Fibroblast of skin of abdomen (primary cell): ENCODE measurements at regions not wholly inside any gene's neighbourhood (a gene's known extent, or its start where the extent isn't known, plus 50 kb on each side); places are given as distances from the start of the nearest gene placed in this dataset.
A peak's percentile ranks its signal among the peaks of the same experiment; 100 is the strongest.

Experiments used
- DNase-seq: peaks from one replicate; pipeline ENCODE4 v3.0.0-alpha.2; 2013

DNA sequence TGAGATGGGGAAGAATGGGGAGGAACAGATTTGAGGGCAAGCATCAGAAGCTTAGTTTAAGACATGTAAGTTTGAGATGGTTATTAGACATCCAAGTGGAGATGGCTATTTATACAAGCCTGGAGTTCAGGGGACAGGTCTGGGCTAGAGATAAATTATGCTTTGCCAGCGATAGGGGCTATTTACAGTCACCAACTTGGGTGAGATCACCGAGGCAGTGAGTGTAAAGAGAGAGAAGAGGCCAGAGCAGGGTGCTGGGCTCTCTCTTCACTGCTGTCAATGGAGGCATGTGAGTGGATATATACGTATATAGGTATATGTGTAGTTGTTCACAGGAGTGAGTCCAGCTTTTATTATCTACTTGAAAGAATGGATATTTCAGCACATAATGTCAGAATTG lies 81.0 kb downstream of the QPCT start:
- no peak for DNase-seq

DNA sequence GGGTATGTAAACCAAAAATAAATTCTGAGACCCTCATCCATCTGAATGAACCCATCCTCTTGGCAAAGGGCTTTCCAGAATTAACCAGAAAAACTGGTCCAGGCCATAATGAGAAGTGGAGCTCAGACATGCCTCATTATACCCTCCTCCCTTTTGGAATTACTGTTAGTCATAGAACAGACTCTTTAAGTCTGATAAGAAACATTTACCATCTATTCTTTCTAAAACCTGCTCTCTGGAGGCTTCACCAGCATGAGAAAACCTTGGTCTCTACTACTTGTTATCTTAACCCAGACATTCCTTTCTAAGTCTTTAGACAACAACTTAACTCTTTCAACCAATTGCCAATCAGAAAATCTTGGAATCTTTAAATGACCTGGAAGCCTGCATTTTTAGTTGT lies 82.8 kb downstream of the QPCT start:
- no peak for DNase-seq

DNA sequence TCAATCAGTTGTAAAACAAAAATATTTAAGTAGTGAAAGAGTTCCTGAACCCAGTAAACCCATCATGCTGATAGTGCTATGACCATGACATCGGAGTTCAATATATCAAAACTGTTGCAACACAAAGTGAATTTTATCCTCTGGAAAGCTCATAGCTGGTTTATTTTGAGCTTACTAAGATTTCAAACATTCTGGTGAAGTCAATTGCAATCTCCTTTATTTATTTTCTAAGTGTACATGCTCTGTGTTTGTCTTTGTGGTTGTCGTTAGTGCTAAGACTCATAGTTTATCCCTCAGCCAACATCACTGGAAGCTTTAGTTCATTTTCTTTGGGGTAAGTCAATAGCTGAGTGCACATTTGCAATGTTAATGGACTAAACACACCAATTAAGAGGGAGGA lies 91.9 kb downstream of the QPCT start:
- DNase-seq, result no peak

DNA sequence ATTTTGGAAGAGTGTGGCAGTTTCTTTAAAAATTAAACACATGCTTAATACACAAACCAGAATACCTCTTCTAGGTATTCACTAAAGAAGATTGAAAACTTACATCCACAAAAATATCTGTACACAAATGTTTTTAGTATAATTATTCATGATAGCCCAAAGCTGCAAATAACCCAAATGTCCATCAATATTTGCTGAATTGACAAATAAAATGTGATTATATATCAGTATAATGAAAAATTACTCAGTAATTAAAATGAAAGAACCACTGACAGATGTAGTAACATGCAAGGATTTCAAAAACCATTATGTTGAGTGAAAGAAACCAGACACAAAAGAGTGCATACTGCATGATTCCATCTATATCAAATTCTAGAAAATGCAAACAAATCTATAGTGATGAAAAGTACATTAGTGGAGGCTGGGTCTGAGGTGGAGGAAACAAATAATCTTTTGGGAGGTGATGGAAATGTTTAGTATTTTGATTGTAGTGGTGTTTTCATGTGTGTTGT lies 94.8 kb downstream of the QPCT start:
- DNase-seq, result no peak

DNA sequence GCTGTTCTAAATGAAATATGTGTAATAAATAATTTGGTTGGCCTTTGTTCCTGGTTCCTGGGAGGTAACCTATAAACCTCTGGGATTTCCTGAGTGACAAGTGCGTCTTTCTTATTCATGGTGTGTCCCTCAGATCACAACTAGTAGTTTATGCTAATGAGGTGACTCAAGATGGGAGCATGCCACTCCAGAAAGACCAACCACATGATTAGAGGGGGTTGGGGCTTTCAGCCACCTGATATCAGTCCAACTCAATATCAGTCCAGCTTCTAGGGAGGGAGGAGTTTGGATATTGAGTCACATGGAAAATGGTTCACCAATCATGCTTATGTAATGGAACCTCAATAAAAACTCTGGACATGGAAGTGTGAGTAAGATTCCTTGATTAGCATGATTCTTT lies 96.6 kb downstream of the QPCT start:
- no peak for DNase-seq

DNA sequence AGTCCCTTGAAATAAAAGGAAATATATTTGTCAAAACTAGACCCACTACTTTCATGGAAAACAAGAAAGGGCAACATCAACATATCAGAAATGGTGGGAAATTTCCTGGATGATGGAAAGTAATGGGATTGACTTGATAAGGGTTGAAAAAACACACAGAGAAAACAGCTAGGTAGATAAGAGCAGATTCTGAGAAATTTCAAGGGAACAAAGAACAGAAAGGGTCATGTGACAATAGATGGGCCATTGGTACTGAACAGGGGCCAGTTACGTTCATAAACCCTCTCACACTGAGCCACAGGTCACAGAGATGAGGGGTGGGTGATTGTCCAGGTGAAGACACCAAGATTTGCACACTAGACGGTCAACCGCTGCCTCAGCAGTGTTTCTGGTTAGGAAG lies 98.7 kb downstream of the QPCT start:
- no peak for DNase-seq

DNA sequence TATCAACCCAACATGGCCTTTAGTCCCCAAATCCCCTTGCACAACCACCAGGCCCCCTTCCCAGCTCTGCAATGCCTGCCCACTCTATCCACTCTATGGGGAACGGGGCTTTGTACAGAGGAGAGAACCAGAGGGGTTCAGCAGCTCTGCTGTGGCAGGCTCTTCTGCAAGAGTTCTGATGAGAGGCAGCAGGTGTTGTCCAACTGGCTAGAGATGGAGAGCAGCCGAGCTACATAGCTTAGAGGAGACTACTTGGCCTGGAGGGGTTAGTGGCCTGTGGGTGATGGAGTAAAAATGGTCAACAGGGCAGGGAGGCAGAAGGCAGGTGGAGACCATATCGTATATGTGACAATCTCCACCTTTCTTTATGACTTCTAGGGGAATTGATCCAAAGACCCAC lies 103.0 kb downstream of the QPCT start:
- no peak for DNase-seq

DNA sequence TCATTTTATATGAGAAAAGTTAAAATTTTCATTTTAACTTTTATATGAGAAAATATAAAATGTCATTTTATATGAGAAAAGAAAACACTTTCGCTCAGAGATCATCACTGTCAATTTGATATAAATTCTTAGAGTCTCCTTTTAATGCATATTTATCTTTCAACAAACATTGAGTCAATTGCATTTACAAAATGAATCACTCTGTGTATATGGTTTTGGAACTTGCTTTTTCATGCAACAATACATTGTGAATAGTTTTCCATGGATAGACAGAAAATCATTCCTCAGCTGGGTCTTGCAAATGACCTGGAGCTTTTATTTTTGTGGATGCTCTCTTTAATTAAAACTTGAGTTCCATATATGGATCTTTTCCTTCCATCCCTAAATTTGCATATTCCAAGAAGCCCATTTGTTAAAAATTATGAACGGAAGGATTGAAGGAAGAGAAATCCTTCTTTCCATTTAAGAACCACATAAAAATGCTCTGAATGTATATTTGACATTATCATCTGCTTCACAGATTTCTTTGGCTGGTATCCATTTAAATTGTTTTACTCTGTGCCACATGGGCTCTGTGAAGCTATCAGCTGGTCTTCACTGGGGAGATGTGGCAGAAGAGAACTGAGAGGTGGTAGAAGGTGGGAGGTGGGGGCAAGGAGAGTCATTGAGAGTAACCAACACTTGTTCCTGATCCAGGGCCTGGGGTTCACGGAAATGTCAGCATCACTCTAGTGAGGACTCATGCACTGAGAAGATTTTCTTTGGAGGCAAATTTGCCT lies 104.1 kb downstream of the QPCT start:
- no peak for DNase-seq

DNA sequence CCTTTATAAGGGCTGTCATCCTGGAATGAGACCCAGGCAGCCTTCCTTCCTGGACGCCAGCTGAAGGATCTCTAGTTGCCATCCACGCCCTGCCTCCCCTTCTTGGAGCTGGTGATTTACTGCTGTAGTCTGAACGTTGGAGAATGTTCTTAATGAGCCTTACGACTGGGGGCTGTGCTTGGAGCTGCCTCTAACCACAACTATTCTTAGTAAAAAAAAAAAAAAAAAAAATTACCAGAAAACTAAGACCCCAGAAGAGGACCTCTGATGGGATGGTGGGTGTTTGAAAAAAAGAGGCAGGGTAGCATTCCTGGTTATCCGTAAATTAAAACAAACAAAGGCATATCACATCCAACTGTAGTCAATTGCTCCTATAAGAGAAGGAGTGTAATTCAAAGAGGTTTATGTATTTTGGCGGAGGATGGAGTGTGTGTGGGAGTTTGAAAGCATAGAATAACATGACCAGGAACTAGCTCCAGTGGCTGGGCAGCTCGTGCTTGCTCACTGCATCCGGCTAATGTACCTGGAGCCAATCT lies 105.4 kb downstream of the QPCT start:
- peak; percentile 78 for DNase-seq

DNA sequence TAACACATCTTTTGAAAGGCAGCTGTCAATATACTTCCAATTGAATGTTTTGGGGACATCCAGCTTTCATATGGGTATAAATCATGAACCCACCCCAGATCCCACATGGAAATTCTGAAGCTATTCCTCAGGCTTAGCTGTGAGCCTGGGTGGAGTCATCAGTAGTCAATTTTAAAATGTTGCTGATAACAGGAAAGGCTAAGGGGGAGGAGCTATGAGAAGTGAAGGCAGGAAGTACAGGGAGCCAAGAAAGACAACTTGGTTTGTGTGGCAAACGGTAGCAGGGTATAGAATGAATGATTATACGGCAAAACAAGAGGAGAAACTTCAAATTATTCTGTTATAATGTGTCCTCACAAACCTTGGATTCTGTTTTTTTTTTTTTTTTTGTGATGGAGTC lies 108.6 kb downstream of the QPCT start:
- no peak for DNase-seq

DNA sequence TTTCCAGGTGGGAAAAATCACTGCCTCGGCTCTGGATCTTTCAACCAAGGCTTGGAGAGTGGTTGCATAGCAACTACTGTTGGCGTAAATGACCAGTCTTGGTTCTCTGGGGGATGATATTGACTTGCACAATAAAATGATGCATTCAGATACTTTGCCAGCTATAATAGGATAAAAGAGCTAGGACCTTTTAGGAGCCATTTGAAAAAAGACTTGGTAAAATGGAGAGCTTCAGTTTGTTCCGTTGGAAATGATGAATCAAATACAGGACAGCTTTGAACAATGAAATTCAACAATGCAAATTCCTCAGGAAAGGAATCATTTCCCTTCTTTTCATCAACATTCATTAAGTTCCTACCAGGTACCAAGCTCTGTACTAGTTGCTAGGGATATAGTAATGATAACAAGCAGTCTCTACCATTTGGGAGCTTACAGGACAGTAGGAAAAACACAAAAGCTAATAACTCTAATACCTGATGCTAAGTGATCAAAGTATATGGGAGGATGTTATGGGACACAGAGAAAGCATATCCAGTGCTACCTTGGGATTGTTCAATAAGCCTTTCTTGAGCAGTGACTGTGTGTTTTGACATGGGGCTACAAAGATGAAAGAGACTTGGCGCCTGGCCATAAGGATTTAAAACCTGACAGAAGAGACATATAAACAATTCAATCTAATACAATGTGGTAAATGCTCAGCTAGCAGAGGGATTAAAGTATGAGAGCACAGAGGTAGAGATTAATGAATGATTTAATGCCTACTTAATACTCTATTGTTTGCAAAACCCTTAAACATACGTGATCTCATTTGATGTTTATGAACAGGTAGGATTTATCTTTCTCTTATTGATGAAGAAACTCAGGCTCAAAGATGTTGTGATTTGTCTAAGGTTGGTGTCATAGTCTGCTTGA lies 110.7 kb downstream of the QPCT start:
- DNase-seq, result peak; percentile 24

DNA sequence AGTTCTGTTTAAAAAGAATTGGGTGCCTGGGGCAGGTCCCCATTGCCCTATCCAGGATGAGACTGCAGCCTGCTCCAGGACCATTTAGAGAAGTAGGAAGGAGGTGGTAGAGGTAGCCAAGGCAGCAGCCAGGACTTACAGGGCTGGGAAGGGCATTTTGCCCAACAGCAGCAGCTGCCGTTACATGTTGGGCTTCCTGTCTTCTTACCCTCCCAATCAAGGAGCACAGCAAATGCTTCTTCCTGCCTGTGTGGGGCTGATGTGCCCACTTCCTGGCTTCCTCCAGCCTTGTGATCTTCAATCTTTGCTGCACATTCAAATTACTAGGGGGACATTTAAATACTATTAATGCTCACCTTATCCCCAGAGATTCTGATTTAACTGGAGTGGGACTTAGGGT lies 112.0 kb downstream of the QPCT start:
- no peak for DNase-seq

DNA sequence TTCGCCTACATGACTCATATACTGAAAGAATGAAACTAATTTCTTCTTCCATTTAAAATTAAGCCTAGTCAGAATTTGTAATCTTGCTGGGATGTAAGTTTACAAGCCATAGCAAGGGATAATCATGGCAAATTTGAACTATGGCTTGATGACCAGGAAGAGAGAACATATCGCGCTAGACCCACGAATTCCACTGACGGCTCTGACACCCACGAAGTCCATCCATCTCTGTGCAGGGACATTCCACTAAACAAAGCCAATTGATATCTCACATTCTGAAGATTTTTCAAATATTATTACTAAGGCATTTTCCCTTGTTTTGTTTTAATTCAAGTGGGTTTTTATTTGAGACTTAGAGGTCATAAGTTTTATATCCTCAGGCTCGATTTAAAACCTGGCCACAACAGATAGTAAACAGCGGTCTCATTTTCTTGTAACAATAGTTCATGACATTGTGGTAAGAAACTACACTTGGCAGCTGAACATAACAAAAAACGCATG lies 113.0 kb downstream of the QPCT start:
- DNase-seq, result peak; percentile 76

DNA sequence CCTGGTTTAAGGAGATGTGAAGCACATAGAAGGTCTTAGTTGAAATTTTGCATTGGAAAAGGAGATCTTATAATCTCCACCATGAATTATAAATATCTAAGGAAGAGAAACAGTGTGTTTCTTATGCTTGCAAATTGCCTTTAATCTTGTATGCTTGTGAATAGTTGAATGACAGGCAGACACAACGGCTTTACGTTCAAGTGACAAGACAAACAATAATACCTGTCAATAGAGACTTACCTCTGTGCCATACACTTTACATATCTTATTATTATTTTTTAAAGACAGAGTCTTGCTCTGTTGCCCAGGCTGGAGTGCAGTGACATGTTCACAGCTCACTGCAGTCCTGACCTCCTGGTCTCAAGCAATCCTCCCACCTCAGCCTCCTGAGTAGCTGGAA lies 113.7 kb downstream of the QPCT start:
- no peak for DNase-seq

DNA sequence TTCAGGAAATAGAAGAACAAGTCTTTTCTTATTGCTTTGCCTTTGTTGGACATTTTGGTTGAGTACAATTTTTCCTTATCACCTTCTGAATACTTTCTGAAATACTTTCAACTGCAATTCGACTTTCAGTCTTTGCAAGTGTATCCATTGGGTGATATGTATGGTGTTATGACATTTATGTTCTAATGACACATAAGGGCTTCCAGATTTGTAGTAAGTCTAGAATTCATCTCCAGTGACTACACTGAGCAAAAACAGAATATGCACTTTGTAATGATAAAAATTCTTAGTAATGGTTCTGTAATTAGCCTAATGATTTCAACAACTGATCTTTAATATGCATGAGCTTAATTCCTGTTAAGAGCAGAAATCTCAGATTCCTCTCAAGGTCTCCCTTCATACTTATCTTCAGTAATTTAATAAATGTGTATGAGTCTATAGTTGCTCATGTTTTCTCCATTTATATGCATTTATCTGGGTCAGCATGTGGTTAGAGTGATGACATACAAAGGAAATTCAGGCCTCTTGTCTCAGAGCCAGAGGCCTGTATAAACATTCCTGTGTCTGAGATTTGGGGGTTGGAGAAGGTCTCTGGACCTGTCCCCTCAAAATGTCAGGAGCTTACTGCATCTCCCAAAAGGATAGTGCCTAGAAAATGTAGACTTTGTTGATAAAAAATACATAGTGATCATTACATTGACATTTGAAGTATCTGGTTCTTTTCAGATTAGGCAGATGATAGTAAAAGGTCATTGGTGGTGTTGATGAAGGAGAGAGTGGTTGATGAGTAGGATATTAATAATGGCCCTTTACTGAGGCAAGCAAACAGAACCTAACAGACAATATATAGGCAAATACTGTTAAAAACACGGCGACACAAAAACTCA lies 114.9 kb downstream of the QPCT start:
- peak; percentile 93 for DNase-seq

DNA sequence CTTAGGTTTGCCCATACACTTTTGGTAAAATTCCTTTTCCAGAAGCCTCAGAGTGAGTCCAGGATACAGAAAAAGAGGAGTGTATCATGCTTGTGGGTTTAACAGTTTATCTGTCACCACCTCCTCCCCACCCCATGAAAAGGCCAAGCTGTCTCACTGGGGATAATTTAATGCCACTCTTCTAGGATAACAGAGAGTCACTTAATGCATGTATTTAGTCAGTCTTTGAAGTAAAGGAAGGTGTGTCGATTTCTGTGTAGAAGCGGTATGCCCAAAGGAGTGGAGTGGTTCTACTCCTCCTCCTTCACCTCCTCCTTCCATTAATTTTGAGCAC lies 116.4 kb downstream of the QPCT start:
- DNase-seq, result no peak

DNA sequence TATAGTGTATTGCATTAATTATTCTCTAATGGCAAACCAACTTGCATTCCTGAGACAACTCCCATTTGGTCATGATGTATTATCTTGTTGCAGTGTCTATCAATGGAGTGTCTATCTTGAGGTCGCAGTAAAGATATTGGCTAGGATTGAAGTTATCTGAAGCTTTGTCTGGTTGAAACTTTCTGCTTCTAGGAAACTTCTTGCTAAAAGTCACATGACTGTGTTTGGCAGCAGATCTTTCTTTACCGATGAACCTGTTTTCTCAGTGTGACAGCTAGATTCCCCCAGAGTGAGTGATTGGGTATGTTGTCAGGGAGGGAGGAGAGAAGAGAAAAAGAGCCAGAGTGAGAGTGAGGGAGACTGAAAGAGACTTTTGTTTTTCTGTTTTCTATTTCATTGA lies 119.6 kb downstream of the QPCT start:
- no peak for DNase-seq

DNA sequence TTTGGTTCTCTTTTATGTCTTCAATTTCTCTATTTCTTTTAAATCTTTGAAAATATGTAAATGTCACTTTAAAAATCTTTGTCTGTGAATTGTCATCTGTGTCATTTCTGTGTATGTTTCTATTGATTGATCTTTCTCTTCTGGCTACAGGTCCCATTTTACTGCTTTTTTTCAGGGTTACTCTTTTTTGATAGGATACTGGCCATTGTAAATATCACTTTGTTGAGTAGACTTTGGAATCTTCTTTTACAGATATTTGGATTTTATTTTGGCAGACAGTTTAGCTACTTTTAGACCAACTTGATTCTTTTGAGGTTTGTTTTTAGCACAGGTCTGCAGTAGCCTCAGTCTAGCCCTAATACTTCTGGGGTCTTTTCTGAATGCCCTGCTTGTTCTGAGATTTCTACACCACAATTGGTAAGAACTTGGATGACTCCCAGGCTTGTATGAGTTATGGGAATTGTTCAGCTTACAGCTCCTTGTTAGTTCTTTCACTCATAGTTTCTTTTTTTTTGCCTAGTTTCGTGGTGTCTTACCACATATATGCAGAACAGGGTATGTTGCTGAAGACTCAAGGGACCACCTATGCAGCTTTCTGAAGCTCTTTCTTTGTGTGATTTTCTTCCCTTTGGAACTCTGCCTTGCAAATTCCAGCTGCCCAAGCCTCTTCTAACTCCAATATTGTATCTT lies 122.2 kb downstream of the QPCT start:
- DNase-seq, result peak; percentile 85

DNA sequence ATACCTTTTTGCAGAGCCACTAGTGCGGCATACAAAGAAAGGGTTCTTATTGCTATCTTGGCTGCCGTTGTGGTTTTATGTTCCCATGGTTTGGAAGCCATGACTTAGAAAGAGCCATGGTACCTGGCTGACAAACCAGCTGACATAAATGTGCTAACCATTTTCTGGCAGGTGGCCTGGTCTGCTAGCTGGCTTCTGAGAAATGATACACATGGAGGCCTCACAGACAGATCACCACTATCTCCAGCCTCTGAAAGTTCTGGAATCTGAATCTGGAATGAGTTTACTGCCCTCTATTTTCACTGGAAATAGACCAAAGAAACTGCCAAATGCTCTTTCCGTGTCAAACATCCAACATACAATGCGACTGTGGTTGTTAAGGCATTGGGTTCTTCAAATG lies 123.7 kb downstream of the QPCT start:
- peak; percentile 65 for DNase-seq

DNA sequence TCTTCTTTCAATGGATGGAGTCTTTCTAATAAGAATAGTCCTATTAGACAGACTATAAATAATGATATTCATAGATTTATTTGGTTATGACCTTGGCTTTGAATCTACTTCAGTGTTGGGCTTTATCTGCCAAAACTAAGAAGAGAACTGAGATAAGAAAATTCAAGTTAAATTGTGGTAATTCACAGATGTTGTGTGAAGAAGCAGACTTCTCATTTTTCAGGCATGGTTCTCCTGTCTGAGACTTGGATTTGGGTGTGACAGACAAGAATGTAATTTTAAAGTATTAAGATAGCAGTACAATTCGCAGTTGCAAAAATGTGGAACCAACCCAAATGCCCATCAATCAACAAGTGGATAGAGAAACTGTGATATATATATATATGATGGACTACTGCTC lies 124.7 kb downstream of the QPCT start:
- DNase-seq, result peak; percentile 22

DNA sequence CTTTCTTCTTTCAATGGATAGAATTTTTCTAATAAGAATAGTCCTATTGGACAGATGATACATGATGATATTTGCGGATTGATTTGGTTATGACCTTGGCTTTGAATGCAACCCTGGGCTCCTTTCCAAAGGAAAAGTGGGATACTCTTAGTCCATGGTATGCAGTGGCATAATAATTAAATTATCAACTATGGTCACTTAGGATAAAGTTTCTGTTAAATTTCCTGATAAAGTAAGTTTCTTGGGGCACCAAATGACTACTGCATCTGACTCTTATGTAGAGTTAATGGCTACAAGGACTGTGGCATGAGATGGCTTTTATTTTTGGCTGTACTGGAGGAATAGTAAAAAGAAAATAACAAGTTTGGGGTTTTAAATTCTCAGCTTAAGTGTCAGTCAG lies 126.7 kb downstream of the QPCT start:
- no peak for DNase-seq

DNA sequence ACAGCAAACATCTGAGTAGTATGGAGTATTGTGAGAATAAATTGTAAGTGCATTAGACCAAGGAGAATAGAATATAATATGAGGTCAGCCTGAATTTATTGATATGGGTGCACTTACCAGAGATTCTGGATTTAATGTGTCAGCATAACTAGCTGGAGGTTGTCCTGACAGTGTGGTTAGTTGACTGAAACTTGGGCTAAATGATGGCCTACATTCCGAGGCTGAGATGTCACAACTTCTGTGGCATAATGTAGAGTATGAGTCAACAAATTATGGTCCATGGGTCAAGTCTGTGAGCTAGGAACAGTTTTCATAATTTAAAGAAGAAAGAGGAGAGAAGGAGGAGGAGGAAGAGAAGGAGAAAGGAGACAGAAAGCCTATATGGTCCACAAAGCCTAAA lies 127.6 kb downstream of the QPCT start:
- peak; percentile 84 for DNase-seq
